ENCODE measurements at regions not wholly inside any gene's neighbourhood (a gene's known extent, or its start where the extent isn't known, plus 50 kb on each side); places are given as distances from the start of the nearest gene placed in this dataset.
"Not testable (repeated sequence)": the region's sequence is repeated elsewhere in the genome, so short reads cannot be mapped to it uniquely, and the experiment has no call there.

- H3K9me2 ChIP-seq (ENCODE audit: low read depth, low read length) = no peaks in the 10 kb centered on the region
- no peak overlapping the region for H3K4me3 ChIP-seq (ENCODE audit: low read depth, low read length, poor library complexity, severe bottlenecking)
- H3K9me3 ChIP-seq (ENCODE audit: low read length) = no peaks in the 10 kb centered on the region
- no peak overlapping the region for H3K9ac ChIP-seq (ENCODE audit: low read length)
- no peak overlapping the region for H3K4me2 ChIP-seq (ENCODE audit: low read length)
- H3K4me1 ChIP-seq (ENCODE audit: insufficient read depth, low read length, severe bottlenecking) = peaks cover 8% of the 10 kb centered on the region
- no peaks in the 10 kb centered on the region for H3K27me3 ChIP-seq (ENCODE audit: insufficient read depth, low read length)
- no peak overlapping the region; the same call in 1 of the 2 replicates for H2AFZ ChIP-seq (ENCODE audit: low read length)
- no peaks in the 10 kb centered on the region for H4K20me1 ChIP-seq (ENCODE audit: insufficient read depth, low read length)
- no peak overlapping the region for H3K27ac ChIP-seq (ENCODE audit: low read depth, low read length, poor library complexity, severe bottlenecking)
- TF ChIP-seq EZH2 (IDR thresholded peaks at IDR 0.05; ENCODE audit: borderline replicate concordance, low read length) = no peak
- TF ChIP-seq CTCF (IDR thresholded peaks at IDR 0.05; ENCODE audit: low read length) = no peak
- H3F3A ChIP-seq (ENCODE audit: insufficient read depth, low read length) = no peaks in the 10 kb centered on the region
- H3K79me2 ChIP-seq (ENCODE audit: insufficient read depth, low read length) = no peaks in the 10 kb centered on the region
- H3K36me3 ChIP-seq (ENCODE audit: insufficient read depth, low read length) = no peaks in the 10 kb centered on the region
These were observed 59.6 kb upstream of the CASK start for GRCh38 chrX:41982953-41983352.

- H3F3A ChIP-seq (ENCODE audit: insufficient read depth, low read length) = no peaks in the 10 kb centered on the region
- H4K20me1 ChIP-seq (ENCODE audit: insufficient read depth, low read length) = no peaks in the 10 kb centered on the region
- H2AFZ ChIP-seq (ENCODE audit: low read length) = no peak overlapping the region
- no peaks in the 10 kb centered on the region for H3K27me3 ChIP-seq (ENCODE audit: insufficient read depth, low read length)
- H3K4me1 ChIP-seq (ENCODE audit: insufficient read depth, low read length, severe bottlenecking) = peaks cover 8% of the 10 kb centered on the region
- H3K9me2 ChIP-seq (ENCODE audit: low read depth, low read length) = no peaks in the 10 kb centered on the region
- H3K27ac ChIP-seq (ENCODE audit: low read depth, low read length, poor library complexity, severe bottlenecking) = no peak overlapping the region
- no peak overlapping the region for H3K4me3 ChIP-seq (ENCODE audit: low read depth, low read length, poor library complexity, severe bottlenecking)
- H3K9me3 ChIP-seq (ENCODE audit: low read length) = no peaks in the 10 kb centered on the region
- no peak for TF ChIP-seq CTCF (IDR thresholded peaks at IDR 0.05; ENCODE audit: low read length)
- no peak for TF ChIP-seq EZH2 (IDR thresholded peaks at IDR 0.05; ENCODE audit: borderline replicate concordance, low read length)
- H3K4me2 ChIP-seq (ENCODE audit: low read length) = no peak overlapping the region
- no peaks in the 10 kb centered on the region for H3K79me2 ChIP-seq (ENCODE audit: insufficient read depth, low read length)
- no peaks in the 10 kb centered on the region for H3K36me3 ChIP-seq (ENCODE audit: insufficient read depth, low read length)
- no peak overlapping the region for H3K9ac ChIP-seq (ENCODE audit: low read length)
These were observed 58.2 kb upstream of the CASK start for GRCh38 chrX:41981481-41982013.

GRCh38 chrX:41974677-41975076 is 51.3 kb upstream of the CASK start:
- H3K4me1 ChIP-seq (ENCODE audit: insufficient read depth, low read length, severe bottlenecking); H3K9me3 ChIP-seq (ENCODE audit: low read length); H3K27me3 ChIP-seq (ENCODE audit: insufficient read depth, low read length); H3K4me2 ChIP-seq (ENCODE audit: low read length); H3K36me3 ChIP-seq (ENCODE audit: insufficient read depth, low read length); H3K79me2 ChIP-seq (ENCODE audit: insufficient read depth, low read length); H2AFZ ChIP-seq (ENCODE audit: low read length); H3K9ac ChIP-seq (ENCODE audit: low read length); H3K27ac ChIP-seq (ENCODE audit: low read depth, low read length, poor library complexity, severe bottlenecking); H3F3A ChIP-seq (ENCODE audit: insufficient read depth, low read length); H3K9me2 ChIP-seq (ENCODE audit: low read depth, low read length); H4K20me1 ChIP-seq (ENCODE audit: insufficient read depth, low read length); H3K4me3 ChIP-seq (ENCODE audit: low read depth, low read length, poor library complexity, severe bottlenecking): not testable (repeated sequence)

GRCh38 chrX:41973208-41973607 is 49.9 kb upstream of the CASK start:
- Histone ChIP-seq H3K4me1 (ENCODE audit: insufficient read depth, low read length, severe bottlenecking) (no peaks in the 10 kb centered on the region), H3K9ac (ENCODE audit: low read length) (no peak overlapping the region), H3K36me3 (ENCODE audit: insufficient read depth, low read length) (no peaks in the 10 kb centered on the region), H3K4me2 (ENCODE audit: low read length) (no peak overlapping the region), H3K9me2 (ENCODE audit: low read depth, low read length) (no peaks in the 10 kb centered on the region), H3F3A (ENCODE audit: insufficient read depth, low read length) (no peaks in the 10 kb centered on the region), H3K4me3 (ENCODE audit: low read depth, low read length, poor library complexity, severe bottlenecking) (no peak overlapping the region), H3K27me3 (ENCODE audit: insufficient read depth, low read length) (no peaks in the 10 kb centered on the region), H2AFZ (ENCODE audit: low read length) (no peak overlapping the region), H3K27ac (ENCODE audit: low read depth, low read length, poor library complexity, severe bottlenecking) (no peak overlapping the region), H4K20me1 (ENCODE audit: insufficient read depth, low read length) (no peaks in the 10 kb centered on the region), H3K9me3 (ENCODE audit: low read length) (no peaks in the 10 kb centered on the region), H3K79me2 (ENCODE audit: insufficient read depth, low read length) (no peaks in the 10 kb centered on the region)
- TF ChIP-seq EZH2 (IDR thresholded peaks at IDR 0.05; ENCODE audit: borderline replicate concordance, low read length) (no peak), CTCF (IDR thresholded peaks at IDR 0.05; ENCODE audit: low read length) (no peak)

Measured in OCI-LY1 (cell line).